Activated CD4-positive, alpha-beta T cell treated with anti-CD3 and anti-CD28 coated beads, Interleukin-2, amount 50 U/mL, for 16 hours (primary cell): ENCODE measurements at regions not wholly inside any gene's neighbourhood (a gene's known extent, or its start where the extent isn't known, plus 50 kb on each side); places are given as distances from the start of the nearest gene placed in this dataset.
"Not testable (repeated sequence)": the region's sequence is repeated elsewhere in the genome, so short reads cannot be mapped to it uniquely, and the experiment has no call there.

Experiments
- DNase-seq: peaks from one replicate; pipeline ENCODE4 v3.0.0-alpha.2; 2020

- DNase-seq: no peak
These were observed 51.0 kb downstream of the IARS1 start for GRCh38 chr9:92242260-92243136.

GRCh38 chr9:92236915-92237314, 56.6 kb downstream of the IARS1 start:
- no peak for DNase-seq

GRCh38 chr9:92236465-92236864, 57.0 kb downstream of the IARS1 start:
- DNase-seq: no peak

GRCh38 chr9:92234514-92234913, 59.0 kb downstream of the IARS1 start:
- DNase-seq: no peak

GRCh38 chr9:92232190-92232589, 61.3 kb downstream of the IARS1 start:
- DNase-seq: no peak

GRCh38 chr9:92228628-92229027, 64.9 kb downstream of the IARS1 start:
- DNase-seq: no peak

GRCh38 chr9:92224177-92224576, 69.3 kb downstream of the IARS1 start:
- no peak for DNase-seq

GRCh38 chr9:92223758-92224157, 69.7 kb downstream of the IARS1 start:
- DNase-seq: no peak

- DNase-seq: no peak
These were observed 84.6 kb downstream of the IARS1 start for GRCh38 chr9:92208693-92209524.

- no peak for DNase-seq
These were observed 87.0 kb downstream of the IARS1 start for GRCh38 chr9:92206488-92206887.

GRCh38 chr9:92203887-92204286, 88.7 kb upstream of the SPTLC1 start:
- DNase-seq: not testable (repeated sequence)

GRCh38 chr9:92198237-92198636, 83.0 kb upstream of the SPTLC1 start:
- not testable (repeated sequence) for DNase-seq

GRCh38 chr9:92196909-92197308, 81.7 kb upstream of the SPTLC1 start:
- DNase-seq: no peak

GRCh38 chr9:92196400-92196799, 81.2 kb upstream of the SPTLC1 start:
- DNase-seq: no peak

- DNase-seq: no peak
These were observed 76.6 kb upstream of the SPTLC1 start for GRCh38 chr9:92191801-92192200.

GRCh38 chr9:92190536-92190790, 75.2 kb upstream of the SPTLC1 start:
- DNase-seq: no peak

- no peak for DNase-seq
These were observed 74.7 kb upstream of the SPTLC1 start for GRCh38 chr9:92189782-92190535.

- DNase-seq: no peak
These were observed 74.0 kb upstream of the SPTLC1 start for GRCh38 chr9:92188969-92189781.

GRCh38 chr9:92187989-92188714, 72.9 kb upstream of the SPTLC1 start:
- DNase-seq: no peak

- no peak for DNase-seq
These were observed 72.2 kb upstream of the SPTLC1 start for GRCh38 chr9:92187390-92187789.

GRCh38 chr9:92186631-92187030, 71.4 kb upstream of the SPTLC1 start:
- DNase-seq: no peak

GRCh38 chr9:92185681-92186080, 70.5 kb upstream of the SPTLC1 start:
- no peak for DNase-seq
